ENCODE measurements at regions not wholly inside any gene's neighbourhood (a gene's known extent, or its start where the extent isn't known, plus 50 kb on each side); places are given as distances from the start of the nearest gene placed in this dataset.

GRCh38 chr20:39632176-39632575 is 670.0 kb downstream of the DHX35 start:
- DNase-seq (ENCODE audit: low spot score): no peak

DNA sequence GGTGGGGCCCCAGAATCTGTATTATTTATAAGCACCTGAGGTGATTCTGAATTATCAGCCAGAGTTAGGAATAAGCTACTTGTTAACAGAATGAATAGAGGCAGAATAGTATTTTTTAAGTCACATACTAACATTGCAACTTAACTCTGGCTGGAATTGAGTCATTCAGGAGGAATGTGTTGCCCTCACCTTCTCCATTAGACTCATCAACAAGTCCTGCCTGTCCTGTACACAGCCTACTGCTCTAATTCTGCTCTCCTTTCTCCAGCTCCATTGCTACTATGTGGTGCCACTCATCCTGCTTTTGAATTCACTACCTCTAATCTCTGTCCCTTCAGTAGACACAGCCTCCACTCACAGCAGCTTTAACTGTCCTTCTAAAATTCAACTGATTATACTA is 669.4 kb downstream of the DHX35 start:
- peak; percentile 12 for DNase-seq (ENCODE audit: low spot score)

DNA sequence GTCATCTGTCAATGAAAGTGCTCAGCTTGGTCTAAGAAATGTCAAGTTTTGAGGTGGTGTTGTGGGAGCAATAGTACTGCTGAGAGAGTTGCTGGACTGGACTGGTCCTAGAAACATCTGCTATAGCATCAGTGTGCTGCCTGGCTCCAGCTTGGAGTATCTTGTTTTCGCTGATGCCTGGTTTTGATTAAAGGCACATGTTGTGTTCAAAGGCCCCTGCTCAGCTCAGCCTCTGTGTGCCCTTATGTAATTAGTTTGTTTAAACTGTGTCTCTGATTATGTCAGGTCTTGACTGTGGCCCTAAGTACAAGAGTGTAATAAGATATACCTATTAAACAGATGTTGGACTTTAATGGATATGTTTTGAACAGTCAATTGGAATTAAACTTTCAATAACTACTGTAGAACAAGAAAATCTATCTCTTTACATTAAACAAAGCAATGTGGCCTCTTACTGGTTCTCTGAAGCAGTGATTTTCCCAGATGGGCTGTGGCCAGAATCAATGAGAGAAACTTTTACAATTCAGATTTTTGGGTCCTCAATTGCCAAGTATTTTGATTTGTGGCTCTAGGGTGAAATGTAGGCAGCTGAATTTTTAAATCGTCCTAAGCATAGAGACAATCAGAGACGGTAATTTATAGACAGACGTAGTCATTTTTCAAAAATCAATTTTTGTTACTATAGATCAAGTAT is 668.2 kb downstream of the DHX35 start:
- DNase-seq (ENCODE audit: low spot score): no peak

DNA sequence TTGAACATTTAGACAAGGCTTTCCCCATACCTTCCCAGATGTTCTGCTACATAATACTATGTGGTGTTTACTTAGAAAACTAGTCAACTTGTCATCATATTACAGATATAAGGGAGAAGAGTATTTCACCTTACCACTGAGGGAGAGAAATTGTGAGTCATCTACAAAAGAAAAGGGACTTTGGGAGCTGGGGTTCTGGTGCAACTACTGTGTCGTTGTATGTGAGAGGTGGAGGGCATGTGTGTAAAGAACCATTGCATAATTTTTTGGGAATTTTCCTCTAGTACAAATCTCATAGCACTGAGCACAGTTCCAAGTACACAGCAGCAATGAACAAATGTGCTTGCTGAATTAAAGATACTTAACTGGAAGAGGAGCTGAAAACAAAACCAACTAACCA is 665.6 kb downstream of the DHX35 start:
- no peak for DNase-seq (ENCODE audit: low spot score)

- DNase-seq (ENCODE audit: low spot score): no peak
Observed at GRCh38 chr20:39624316-39624715, 662.2 kb downstream of the DHX35 start.

DNA sequence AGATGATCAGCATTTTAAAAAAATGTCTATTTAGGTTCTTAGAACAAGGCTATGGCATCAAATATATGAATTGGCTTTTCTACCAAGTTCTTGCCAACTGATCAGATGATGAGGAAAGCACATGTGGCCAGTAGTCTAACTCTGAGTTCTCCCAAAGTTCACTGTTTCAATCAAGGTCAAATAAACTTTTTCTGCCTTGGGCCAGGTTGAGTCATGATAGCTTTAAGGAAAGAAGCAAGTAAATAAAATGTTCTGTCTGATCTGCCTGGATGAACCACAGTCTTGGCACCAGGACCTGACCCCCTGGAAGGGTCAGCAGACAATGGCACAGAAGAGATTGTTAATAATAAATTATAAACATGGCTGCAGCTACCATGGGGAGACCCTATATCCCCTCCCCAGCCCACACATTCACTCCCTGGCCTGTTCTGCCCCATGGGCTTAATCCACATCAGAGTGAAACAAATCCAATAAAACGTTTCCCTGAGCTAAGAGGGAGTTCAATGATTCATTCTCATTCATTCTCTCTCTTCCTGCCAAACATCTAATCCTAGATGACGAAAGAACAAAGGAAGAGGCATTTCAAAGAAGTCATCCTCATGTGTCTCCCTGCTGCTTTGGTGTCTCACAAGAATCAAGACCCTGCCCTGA is 661.6 kb downstream of the DHX35 start:
- peak; percentile 40 for DNase-seq (ENCODE audit: low spot score)

DNA sequence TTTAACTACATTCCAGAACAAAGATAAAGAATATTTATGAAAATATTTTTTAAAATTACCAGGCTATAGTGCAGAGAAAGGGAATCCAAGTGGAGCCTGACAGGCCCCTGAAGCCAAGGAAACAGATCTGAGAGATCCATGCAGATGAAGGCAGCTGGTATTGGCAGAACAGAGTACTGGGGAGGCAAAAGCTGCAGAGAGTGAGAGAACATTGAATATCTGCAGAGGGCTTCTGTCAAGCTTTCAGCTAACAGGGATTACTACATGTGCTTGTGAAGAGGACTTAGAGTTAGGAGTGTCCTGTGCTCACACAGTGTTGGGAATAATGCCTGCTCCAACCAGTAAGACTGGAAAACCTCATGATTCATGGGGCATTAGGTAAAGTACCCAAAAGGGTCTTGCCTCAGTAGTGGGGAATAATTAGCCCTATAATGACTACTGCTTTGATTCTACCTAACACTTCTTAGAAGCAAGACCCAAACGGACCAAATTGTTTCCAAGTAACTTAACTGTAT is 657.2 kb downstream of the DHX35 start:
- no peak for DNase-seq (ENCODE audit: low spot score)

GRCh38 chr20:39611901-39612300 is 649.8 kb downstream of the DHX35 start:
- no peak for DNase-seq (ENCODE audit: low spot score)

DNA sequence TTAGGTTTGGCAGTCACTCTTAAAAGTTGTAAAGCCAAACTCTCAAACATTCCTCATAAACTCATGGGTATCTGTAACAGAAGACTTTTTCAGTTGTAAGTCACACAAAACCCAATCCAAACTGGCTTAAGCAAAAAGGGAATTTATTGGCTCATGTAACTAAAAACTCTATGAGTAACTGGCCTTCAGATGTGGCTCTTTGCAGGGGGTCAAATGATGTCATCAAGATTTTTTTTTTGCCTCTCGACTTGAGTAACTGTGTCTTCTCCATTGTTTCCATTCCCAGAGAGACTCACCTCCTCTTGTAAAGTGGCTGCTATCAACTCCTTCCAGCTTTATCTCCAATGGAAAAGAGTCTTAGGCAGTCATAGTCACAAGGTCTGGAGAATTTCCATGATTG is 645.0 kb downstream of the DHX35 start:
- DNase-seq (ENCODE audit: low spot score): peak; percentile 9

DNA sequence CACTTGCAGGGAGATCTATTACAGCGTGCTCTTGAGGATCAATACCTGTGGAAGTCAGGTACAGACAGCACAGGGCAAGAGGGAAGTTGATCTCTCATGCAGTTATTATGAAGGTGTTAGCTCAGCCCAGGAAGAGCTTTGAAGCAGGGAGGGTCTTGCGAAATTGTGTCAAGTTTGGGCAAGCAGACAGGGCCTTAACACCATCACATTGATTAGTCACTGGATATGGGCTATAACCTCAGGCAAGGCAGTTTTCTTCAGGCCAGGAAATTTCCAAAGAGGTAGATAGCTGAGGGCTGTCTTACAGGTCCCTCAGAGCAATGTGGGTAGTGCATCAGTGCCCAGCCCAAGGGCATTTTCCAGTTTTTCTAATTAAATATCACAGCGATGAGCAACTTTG is 643.8 kb downstream of the DHX35 start:
- DNase-seq (ENCODE audit: low spot score): no peak

DNA sequence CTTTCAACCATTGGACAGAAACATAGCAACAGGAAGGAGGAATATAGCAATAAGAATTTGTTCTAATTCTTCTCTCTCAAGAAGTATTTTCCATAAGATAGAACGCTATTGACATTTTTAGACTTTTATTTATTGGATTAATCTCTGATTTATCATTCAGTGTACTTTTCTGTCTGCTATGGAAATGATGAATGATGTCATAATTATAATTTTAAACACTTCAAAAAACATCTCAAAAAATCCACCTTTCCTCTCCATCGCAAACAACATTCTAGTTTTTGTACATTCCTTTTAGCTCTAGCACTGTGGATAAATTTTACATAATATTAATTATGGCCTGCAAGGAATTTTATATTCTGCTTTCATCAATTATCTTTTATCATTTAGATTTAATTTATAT is 643.2 kb downstream of the DHX35 start:
- DNase-seq (ENCODE audit: low spot score): no peak

DNA sequence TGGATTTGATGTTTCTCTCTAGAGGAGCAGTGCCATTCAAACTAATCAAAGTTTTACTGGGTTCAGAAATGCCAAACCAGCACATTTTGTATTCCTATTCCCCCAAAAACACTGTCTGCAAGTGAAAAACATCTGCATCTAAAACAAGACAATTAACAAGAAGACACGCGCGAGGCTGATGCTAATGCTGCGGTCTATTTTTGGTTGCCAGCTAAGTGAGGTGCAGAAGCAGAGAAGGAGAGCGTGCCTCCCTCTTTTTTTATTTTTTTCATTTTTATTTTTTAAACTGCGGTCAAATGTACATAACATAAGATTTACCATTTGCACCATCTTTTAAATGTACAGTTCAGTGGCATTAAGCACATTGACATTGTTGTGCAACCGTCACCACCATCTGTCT is 641.1 kb downstream of the DHX35 start:
- DNase-seq (ENCODE audit: low spot score): no peak

DNA sequence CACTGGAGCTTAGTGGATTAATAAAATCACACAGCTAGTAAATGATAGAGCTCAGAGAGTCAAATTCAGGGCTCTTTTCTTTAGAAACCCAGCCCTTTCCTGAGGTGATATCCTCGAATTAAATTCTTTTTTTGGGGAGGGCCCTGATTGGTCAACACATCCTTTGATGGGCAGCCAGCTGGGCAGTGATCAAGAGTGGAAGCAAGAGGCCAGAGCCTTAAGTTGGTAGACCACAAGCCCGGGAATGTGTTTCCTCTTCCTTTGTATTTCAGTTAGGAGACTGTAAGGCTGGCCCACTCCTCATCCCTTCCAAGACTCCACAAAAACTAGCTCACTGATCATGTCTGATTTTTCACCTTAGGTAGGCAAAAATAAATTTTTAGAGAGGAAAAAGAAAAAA is 640.5 kb downstream of the DHX35 start:
- no peak for DNase-seq (ENCODE audit: low spot score)

DNA sequence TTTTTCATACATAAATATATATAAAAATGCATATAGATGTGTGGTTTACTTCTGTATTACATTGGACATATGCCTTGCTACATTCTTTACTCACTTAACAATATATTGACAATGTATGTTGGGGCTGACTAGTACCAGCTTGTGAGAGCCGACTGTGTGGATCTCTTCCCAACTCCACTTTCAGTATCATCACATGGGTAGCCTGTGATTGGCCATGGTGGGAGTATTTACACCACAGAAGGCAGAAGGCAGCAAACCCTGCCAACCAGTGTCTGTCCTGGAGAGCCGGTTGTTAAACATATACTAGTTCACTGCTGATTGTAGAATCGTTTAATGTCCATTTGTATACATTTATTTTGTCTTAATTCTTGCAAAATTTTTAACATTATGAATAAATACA is 638.7 kb downstream of the DHX35 start:
- DNase-seq (ENCODE audit: low spot score): no peak

DNA sequence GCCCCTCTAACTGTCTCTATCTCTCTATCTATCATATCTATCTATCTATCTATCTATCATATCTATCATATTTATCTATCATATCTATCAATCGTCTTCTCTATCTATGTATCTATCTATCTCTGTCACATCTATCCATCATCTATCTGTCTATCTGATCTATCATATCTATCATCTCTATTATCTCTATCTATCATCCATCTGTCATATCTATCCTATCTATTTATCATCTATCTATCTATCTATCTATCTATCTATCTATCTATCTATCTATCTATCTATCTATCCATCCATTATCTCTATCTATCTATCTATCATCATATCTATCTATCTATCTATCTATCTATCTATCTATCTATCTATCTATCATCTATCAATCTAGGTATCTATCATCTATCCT is 638.0 kb downstream of the DHX35 start:
- no peak for DNase-seq (ENCODE audit: low spot score)

DNA sequence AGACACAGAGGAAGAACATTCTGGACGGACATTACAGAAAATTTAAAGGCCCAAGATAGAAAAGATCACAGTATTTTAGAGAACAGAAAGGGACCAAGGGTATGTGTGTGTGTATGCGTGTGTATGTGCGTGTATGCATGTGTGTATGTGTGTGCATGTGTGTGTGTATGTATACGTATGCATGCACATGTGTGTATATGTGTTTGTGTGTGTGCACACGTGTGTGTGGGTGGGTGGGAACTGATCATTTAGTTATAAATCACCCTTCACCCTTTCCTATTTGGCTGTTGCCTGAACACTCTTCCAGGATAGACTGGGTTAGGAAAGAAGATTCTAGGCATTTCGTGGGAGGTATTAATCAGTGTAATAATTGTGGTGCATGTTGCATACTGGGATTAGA is 634.4 kb downstream of the DHX35 start:
- no peak for DNase-seq (ENCODE audit: low spot score)

DNA sequence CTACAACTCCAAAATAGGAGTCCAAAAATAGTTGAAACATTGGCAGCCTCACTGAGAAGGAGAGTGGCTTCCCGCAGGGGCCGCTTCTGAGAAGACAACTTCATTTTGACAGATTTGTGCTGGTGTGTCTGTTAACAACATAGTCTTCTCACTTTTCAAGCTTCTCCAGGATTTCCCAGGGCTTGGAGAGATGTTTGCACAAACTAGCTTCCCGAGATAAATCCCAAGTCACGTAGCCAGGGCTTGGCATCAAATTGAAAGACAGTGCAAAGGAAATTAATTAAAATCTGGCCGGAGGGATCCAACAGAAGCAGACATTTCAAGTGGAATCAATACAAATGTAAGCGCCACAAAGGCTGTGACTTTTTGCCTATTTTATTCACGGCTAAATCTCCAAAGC is 630.2 kb downstream of the DHX35 start:
- DNase-seq (ENCODE audit: low spot score): no peak

DNA sequence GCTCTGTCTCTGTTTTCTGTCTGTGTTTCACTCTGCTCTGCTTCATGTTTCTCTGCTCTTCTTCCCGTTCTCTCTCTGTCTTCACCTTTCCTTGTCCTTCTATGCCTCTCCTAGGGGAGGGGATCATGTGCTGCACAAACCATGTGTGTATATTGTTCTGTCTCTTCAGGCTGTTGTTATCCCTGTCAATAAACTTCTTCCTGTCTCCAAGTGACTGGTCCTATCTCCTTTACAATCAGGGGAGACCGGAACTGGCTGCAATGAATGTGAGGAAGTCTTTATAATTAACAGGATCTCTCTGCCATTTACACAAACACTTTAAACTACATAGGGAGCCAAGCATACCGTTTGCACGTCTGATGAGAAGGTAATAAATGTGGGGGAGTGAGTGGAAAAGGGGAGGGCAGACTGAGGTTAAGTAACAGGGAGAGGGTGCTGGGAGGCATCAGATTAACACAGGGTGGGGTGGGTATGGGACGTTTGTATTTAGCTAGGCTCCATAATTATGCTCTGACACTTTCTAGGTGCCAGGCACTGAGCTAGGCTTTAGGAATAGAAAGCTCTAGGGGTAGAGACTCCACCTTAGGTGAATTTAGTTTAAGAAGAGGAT is 626.1 kb downstream of the DHX35 start:
- DNase-seq (ENCODE audit: low spot score): no peak

DNA sequence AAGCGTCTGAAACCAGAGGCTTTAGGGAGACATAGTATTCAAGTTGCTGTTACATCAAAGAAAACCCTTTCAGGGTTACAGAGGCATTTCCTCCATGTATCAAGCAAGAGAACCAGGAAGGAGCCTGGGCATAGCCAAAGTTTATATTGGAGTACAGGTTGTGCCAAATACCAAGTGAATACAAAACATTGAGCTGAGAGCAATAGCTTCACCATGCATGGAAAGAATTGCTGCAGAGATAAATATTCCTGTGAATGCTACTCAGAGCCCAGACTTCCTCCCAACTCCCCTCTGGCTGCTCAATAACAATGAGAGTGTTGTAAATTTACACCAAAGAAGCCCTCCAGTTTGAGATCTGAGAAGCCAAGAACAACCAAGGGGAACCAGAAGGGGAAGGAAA is 618.9 kb downstream of the DHX35 start:
- DNase-seq (ENCODE audit: low spot score): no peak

GRCh38 chr20:39576771-39577170 is 614.6 kb downstream of the DHX35 start:
- DNase-seq (ENCODE audit: low spot score): no peak

GRCh38 chr20:39574061-39574460 is 611.9 kb downstream of the DHX35 start:
- no peak for DNase-seq (ENCODE audit: low spot score)

- DNase-seq (ENCODE audit: low spot score): no peak
Observed at GRCh38 chr20:39571171-39571570, 609.0 kb downstream of the DHX35 start.

DNA sequence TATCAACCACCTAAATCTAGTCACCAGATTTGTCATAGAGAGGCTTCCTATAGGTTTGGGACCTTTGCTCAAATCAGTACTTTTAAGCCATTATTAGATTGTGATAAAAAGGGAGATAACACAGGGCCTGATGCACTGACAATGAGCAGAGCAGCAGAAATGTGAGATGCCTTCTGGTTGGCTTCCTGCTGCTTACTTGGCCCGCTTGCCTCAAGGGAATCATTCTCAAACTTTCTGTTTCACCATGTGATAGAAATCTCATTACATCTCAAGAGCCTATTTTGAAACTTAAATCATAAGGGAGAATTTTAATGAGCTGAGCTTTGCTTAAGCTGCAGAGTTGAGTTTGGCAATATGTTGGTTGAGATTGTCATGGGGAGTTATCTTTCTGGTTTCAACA is 606.0 kb downstream of the DHX35 start:
- DNase-seq (ENCODE audit: low spot score): no peak

DNA sequence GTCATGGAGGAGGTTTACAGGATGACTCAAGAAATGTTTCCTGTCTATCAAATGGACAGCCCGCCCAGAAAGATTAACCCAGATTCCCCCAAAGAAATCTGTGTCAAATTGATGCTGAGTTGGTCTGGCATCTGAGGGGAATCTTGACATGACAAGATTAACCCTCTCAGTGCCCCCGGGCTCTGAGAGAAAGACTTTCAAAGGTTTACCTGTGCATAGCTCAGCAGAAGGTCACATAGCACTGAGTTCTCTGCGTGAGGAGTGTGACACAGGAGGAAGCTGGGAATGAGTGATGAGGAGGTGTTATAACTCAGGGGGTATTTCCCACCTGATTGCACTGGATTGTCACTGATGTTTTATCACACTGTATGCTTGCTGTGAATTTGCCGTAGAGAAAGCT is 601.2 kb downstream of the DHX35 start:
- no peak for DNase-seq (ENCODE audit: low spot score)
